Activated CD4-positive, alpha-beta T cell treated with anti-CD3 and anti-CD28 coated beads for 48 hours (primary cell): ENCODE measurements at regions not wholly inside any gene's neighbourhood (a gene's known extent, or its start where the extent isn't known, plus 50 kb on each side); places are given as distances from the start of the nearest gene placed in this dataset.
"Not testable (repeated sequence)": the region's sequence is repeated elsewhere in the genome, so short reads cannot be mapped to it uniquely, and the experiment has no call there.

Experiments used
- DNase-seq: peaks from one replicate; pipeline ENCODE4 v3.0.0-alpha.2; 2020

- DNase-seq: no peak
Measured at GRCh38 chr10:65779985-65780384, 1145.9 kb upstream of the LRRTM3 start.

- DNase-seq: no peak
Measured at GRCh38 chr10:65786279-65786678, 1139.6 kb upstream of the LRRTM3 start.

GRCh38 chr10:65787571-65787970, 1138.3 kb upstream of the LRRTM3 start:
- no peak for DNase-seq

- DNase-seq: no peak
Measured at GRCh38 chr10:65788271-65788670, 1137.6 kb upstream of the LRRTM3 start.

- no peak for DNase-seq
Measured at GRCh38 chr10:65791979-65792378, 1133.9 kb upstream of the LRRTM3 start.

GRCh38 chr10:65793738-65794425, 1132.0 kb upstream of the LRRTM3 start:
- no peak for DNase-seq

GRCh38 chr10:65794861-65795260, 1131.0 kb upstream of the LRRTM3 start:
- not testable (repeated sequence) for DNase-seq

- DNase-seq: no peak
Measured at GRCh38 chr10:65796472-65796871, 1129.4 kb upstream of the LRRTM3 start.

- no peak for DNase-seq
Measured at GRCh38 chr10:65798133-65798532, 1127.7 kb upstream of the LRRTM3 start.

GRCh38 chr10:65802391-65802790, 1123.4 kb upstream of the LRRTM3 start:
- no peak for DNase-seq

GRCh38 chr10:65805511-65805910, 1120.3 kb upstream of the LRRTM3 start:
- DNase-seq: no peak

GRCh38 chr10:65805993-65806392, 1119.8 kb upstream of the LRRTM3 start:
- DNase-seq: no peak

GRCh38 chr10:65808687-65809333, 1117.0 kb upstream of the LRRTM3 start:
- DNase-seq: no peak

- DNase-seq: no peak
Measured at GRCh38 chr10:65811931-65812525, 1113.8 kb upstream of the LRRTM3 start.

- no peak for DNase-seq
Measured at GRCh38 chr10:65816536-65816935, 1109.3 kb upstream of the LRRTM3 start.

GRCh38 chr10:65818990-65819389, 1106.8 kb upstream of the LRRTM3 start:
- no peak for DNase-seq

GRCh38 chr10:65827359-65827758, 1098.5 kb upstream of the LRRTM3 start:
- DNase-seq: no peak

- no peak for DNase-seq
Measured at GRCh38 chr10:65838811-65839210, 1087.0 kb upstream of the LRRTM3 start.

- no peak for DNase-seq
Measured at GRCh38 chr10:65843203-65843602, 1082.6 kb upstream of the LRRTM3 start.

- DNase-seq: no peak
Measured at GRCh38 chr10:65845916-65846315, 1079.9 kb upstream of the LRRTM3 start.

GRCh38 chr10:65846541-65846940, 1079.3 kb upstream of the LRRTM3 start:
- DNase-seq: no peak

GRCh38 chr10:65846949-65847348, 1078.9 kb upstream of the LRRTM3 start:
- no peak for DNase-seq

- DNase-seq: no peak
Measured at GRCh38 chr10:65847436-65848230, 1078.2 kb upstream of the LRRTM3 start.

- DNase-seq: no peak
Measured at GRCh38 chr10:65858841-65859240, 1067.0 kb upstream of the LRRTM3 start.
